ENCODE measurements at regions not wholly inside any gene's neighbourhood (a gene's known extent, or its start where the extent isn't known, plus 50 kb on each side); places are given as distances from the start of the nearest gene placed in this dataset.

GRCh38 chr2:134149904-134150303 is 104.0 kb upstream of the MGAT5 start:
- Histone ChIP-seq H3K9ac (ENCODE audit: low read length) (no peak overlapping the region), H3K4me1 (ENCODE audit: control insufficient read depth, insufficient read depth, low read length) (no peaks in the 10 kb centered on the region), H3K27me3 (replicated peaks; ENCODE audit: control insufficient read depth, insufficient read depth, low read length) (no peaks in the 10 kb centered on the region), H3K9me3 (ENCODE audit: control insufficient read depth, low read length) (no peaks in the 10 kb centered on the region), H3K4me3 (ENCODE audit: low read length) (no peak overlapping the region), H3K36me3 (ENCODE audit: control insufficient read depth, insufficient read depth, low read length, severe bottlenecking) (no peaks in the 10 kb centered on the region)
- DNase-seq (ENCODE audit: low read depth): no peak

- no peak for DNase-seq (ENCODE audit: low read depth)
- Histone ChIP-seq H3K4me1 (ENCODE audit: control insufficient read depth, insufficient read depth, low read length) (no peaks in the 10 kb centered on the region), H3K9me3 (ENCODE audit: control insufficient read depth, low read length) (no peaks in the 10 kb centered on the region), H3K27me3 (replicated peaks; ENCODE audit: control insufficient read depth, insufficient read depth, low read length) (no peaks in the 10 kb centered on the region), H3K4me3 (ENCODE audit: low read length) (no peak overlapping the region), H3K9ac (ENCODE audit: low read length) (no peak overlapping the region), H3K36me3 (ENCODE audit: control insufficient read depth, insufficient read depth, low read length, severe bottlenecking) (no peaks in the 10 kb centered on the region)
Measured at GRCh38 chr2:134150760-134151159, 103.1 kb upstream of the MGAT5 start.

DNA sequence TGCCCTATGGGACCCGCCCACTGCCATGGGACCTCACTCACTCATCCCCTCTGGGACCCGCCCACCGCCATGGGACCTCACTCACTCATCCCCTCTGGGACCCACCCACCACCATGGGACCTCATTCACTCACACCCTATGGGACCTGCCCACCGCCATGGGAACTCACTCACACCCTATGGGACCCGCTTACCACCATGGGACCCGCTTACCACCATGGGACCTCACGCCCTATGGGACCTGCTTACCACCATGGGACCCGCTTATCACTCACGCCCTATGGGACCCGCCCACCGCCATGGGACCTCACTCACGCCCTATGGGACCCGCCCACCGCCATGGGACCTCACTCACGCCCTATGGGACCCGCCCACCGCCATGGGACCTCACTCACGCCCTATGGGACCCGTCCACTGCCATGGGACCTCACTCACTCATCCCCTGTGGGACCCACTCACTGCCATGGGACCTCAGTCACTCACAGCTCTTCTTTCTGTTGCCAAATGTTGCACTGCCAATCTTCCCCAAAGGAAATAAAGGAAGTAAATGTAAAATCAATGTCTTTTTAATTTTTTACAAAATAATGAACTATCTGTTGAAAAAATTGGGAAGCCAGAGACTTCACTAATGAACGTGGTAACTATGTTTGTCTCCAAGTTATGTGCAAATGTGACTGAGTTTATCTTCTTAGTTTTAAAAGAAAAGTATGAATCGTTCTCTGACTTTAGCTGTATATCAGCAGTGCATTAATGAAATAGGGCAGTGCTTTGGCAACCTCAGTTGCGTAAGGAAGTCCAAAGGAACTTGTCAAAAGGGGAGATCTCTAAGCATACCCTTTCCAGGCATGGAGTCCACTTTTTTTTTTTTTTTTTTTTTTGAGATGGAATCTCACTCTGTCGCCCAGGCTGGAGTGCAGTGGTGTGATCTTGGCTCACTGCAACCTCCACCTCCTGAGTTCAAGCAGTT is 101.5 kb upstream of the MGAT5 start:
- Histone ChIP-seq H3K36me3 (ENCODE audit: control insufficient read depth, insufficient read depth, low read length, severe bottlenecking) (no peaks in the 10 kb centered on the region), H3K9me3 (ENCODE audit: control insufficient read depth, low read length) (no peaks in the 10 kb centered on the region), H3K4me3 (ENCODE audit: low read length) (no peak overlapping the region), H3K27me3 (replicated peaks; ENCODE audit: control insufficient read depth, insufficient read depth, low read length) (no peaks in the 10 kb centered on the region), H3K4me1 (ENCODE audit: control insufficient read depth, insufficient read depth, low read length) (no peaks in the 10 kb centered on the region), H3K9ac (ENCODE audit: low read length) (no peak overlapping the region)
- DNase-seq (ENCODE audit: low read depth): no peak

DNA sequence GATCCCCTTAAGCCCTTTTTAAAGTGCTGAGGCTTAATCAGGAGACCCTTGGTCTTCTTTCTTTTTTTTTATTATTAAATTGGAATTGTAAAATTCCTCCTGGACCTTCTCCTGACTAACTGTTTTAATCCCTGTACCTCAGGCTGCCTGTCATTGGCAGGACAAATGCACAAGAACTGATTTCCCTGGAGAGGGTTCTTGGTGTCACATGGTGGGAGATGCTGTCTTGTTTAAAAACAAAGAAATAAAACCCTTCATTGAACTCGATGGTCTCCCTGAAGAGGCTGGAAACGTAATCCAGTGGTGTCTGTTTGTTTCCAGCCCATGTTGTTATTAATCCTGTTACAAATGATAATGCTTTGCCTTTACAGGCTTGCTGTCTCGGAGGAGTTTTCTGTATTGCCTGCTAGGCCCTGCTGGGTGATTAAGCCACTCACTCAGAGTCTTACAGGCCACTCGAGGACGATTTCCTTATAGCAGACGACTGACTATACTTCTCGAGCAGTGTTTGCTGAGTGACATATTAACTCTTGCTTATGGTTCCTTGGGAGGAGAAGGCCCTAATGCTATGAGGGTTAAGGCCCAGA is 100.5 kb upstream of the MGAT5 start:
- Histone ChIP-seq H3K4me1 (ENCODE audit: control insufficient read depth, insufficient read depth, low read length) (no peaks in the 10 kb centered on the region), H3K27me3 (replicated peaks; ENCODE audit: control insufficient read depth, insufficient read depth, low read length) (no peaks in the 10 kb centered on the region), H3K9ac (ENCODE audit: low read length) (no peak overlapping the region), H3K4me3 (ENCODE audit: low read length) (no peak overlapping the region), H3K36me3 (ENCODE audit: control insufficient read depth, insufficient read depth, low read length, severe bottlenecking) (no peaks in the 10 kb centered on the region), H3K9me3 (ENCODE audit: control insufficient read depth, low read length) (no peaks in the 10 kb centered on the region)
- DNase-seq (ENCODE audit: low read depth): no peak

- Histone ChIP-seq H3K9ac (ENCODE audit: low read length) (no peak overlapping the region), H3K9me3 (ENCODE audit: control insufficient read depth, low read length) (no peaks in the 10 kb centered on the region), H3K27me3 (replicated peaks; ENCODE audit: control insufficient read depth, insufficient read depth, low read length) (no peaks in the 10 kb centered on the region), H3K36me3 (ENCODE audit: control insufficient read depth, insufficient read depth, low read length, severe bottlenecking) (no peaks in the 10 kb centered on the region), H3K4me1 (ENCODE audit: control insufficient read depth, insufficient read depth, low read length) (no peaks in the 10 kb centered on the region), H3K4me3 (ENCODE audit: low read length) (no peak overlapping the region)
- no peak for DNase-seq (ENCODE audit: low read depth)
Measured at GRCh38 chr2:134154246-134154645, 99.6 kb upstream of the MGAT5 start.

- Histone ChIP-seq H3K9me3 (ENCODE audit: control insufficient read depth, low read length) (no peaks in the 10 kb centered on the region), H3K4me1 (ENCODE audit: control insufficient read depth, insufficient read depth, low read length) (no peaks in the 10 kb centered on the region), H3K9ac (ENCODE audit: low read length) (no peak overlapping the region), H3K27me3 (replicated peaks; ENCODE audit: control insufficient read depth, insufficient read depth, low read length) (no peaks in the 10 kb centered on the region), H3K36me3 (ENCODE audit: control insufficient read depth, insufficient read depth, low read length, severe bottlenecking) (no peaks in the 10 kb centered on the region), H3K4me3 (ENCODE audit: low read length) (no peak overlapping the region)
- no peak for DNase-seq (ENCODE audit: low read depth)
Measured at GRCh38 chr2:134155134-134155533, 98.7 kb upstream of the MGAT5 start.

DNA sequence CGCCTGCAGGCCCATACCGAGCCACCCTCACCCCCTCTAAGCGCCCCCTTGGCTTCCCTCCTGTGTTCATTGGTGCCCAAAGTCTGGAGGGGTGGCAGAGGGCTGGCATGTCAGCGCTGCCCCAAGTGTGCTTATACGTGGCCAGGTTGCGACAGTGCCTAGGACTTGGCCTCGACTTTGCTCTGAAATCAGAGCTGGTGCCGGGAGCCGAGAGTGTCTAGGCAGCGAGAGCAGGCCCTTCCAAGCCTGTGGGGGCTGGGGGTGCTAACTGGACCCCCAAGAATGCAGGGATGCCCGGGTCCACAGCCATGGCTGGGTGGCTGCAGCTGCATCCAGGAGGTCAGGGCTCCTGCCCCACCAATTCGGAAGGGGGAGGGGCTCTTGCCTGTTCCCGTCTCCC is 95.6 kb upstream of the MGAT5 start:
- no peak for DNase-seq (ENCODE audit: low read depth)
- no peaks in the 10 kb centered on the region for H3K4me1 ChIP-seq (ENCODE audit: control insufficient read depth, insufficient read depth, low read length)
- H3K27me3 ChIP-seq (replicated peaks; ENCODE audit: control insufficient read depth, insufficient read depth, low read length): no peaks in the 10 kb centered on the region
- H3K9ac ChIP-seq (ENCODE audit: low read length): no peak overlapping the region
- no peaks in the 10 kb centered on the region for H3K36me3 ChIP-seq (ENCODE audit: control insufficient read depth, insufficient read depth, low read length, severe bottlenecking)
- no peak overlapping the region for H3K4me3 ChIP-seq (ENCODE audit: low read length)
- H3K9me3 ChIP-seq (ENCODE audit: control insufficient read depth, low read length): no peaks in the 10 kb centered on the region

DNA sequence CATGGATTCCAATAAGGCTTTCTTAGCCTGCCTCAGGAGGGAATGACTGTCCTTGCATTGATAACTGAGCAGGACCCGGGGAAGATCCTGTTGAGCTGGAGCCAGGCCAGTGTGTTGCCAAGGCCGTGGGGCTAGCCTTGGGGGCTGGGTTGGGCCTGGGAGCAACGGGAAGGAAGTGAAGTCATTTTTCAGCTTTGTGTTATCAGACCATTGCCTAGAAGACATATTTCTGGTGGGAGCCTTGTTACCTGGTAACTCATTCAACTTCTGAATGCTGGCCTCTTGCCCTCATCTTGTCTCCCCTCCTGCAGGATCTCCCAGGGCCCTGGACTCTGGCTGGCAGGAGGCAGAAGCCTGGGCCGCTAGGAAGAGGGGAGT is 92.7 kb upstream of the MGAT5 start:
- Histone ChIP-seq H3K36me3 (ENCODE audit: control insufficient read depth, insufficient read depth, low read length, severe bottlenecking) (no peaks in the 10 kb centered on the region), H3K4me3 (ENCODE audit: low read length) (no peak overlapping the region), H3K9me3 (ENCODE audit: control insufficient read depth, low read length) (no peaks in the 10 kb centered on the region), H3K9ac (ENCODE audit: low read length) (no peak overlapping the region), H3K27me3 (replicated peaks; ENCODE audit: control insufficient read depth, insufficient read depth, low read length) (no peaks in the 10 kb centered on the region), H3K4me1 (ENCODE audit: control insufficient read depth, insufficient read depth, low read length) (no peaks in the 10 kb centered on the region)
- no peak for DNase-seq (ENCODE audit: low read depth)

- Histone ChIP-seq H3K4me1 (ENCODE audit: control insufficient read depth, insufficient read depth, low read length) (no peaks in the 10 kb centered on the region), H3K9ac (ENCODE audit: low read length) (no peak overlapping the region), H3K4me3 (ENCODE audit: low read length) (no peak overlapping the region), H3K9me3 (ENCODE audit: control insufficient read depth, low read length) (no peaks in the 10 kb centered on the region), H3K36me3 (ENCODE audit: control insufficient read depth, insufficient read depth, low read length, severe bottlenecking) (no peaks in the 10 kb centered on the region), H3K27me3 (replicated peaks; ENCODE audit: control insufficient read depth, insufficient read depth, low read length) (no peaks in the 10 kb centered on the region)
- DNase-seq (ENCODE audit: low read depth): no peak
Measured at GRCh38 chr2:134163336-134163735, 90.5 kb upstream of the MGAT5 start.

- Histone ChIP-seq H3K4me1 (ENCODE audit: control insufficient read depth, insufficient read depth, low read length) (no peaks in the 10 kb centered on the region), H3K36me3 (ENCODE audit: control insufficient read depth, insufficient read depth, low read length, severe bottlenecking) (no peaks in the 10 kb centered on the region), H3K9me3 (ENCODE audit: control insufficient read depth, low read length) (no peaks in the 10 kb centered on the region), H3K27me3 (replicated peaks; ENCODE audit: control insufficient read depth, insufficient read depth, low read length) (no peaks in the 10 kb centered on the region), H3K9ac (ENCODE audit: low read length) (no peak overlapping the region), H3K4me3 (ENCODE audit: low read length) (no peak overlapping the region)
- DNase-seq (ENCODE audit: low read depth): no peak
Measured at GRCh38 chr2:134164306-134164705, 89.6 kb upstream of the MGAT5 start.

GRCh38 chr2:134167015-134167414 is 86.9 kb upstream of the MGAT5 start:
- H3K27me3 ChIP-seq (replicated peaks; ENCODE audit: control insufficient read depth, insufficient read depth, low read length): no peaks in the 10 kb centered on the region
- no peak overlapping the region for H3K9ac ChIP-seq (ENCODE audit: low read length)
- H3K4me1 ChIP-seq (ENCODE audit: control insufficient read depth, insufficient read depth, low read length): peaks cover 10% of the 10 kb centered on the region
- no peaks in the 10 kb centered on the region for H3K9me3 ChIP-seq (ENCODE audit: control insufficient read depth, low read length)
- no peak for DNase-seq (ENCODE audit: low read depth)
- no peaks in the 10 kb centered on the region for H3K36me3 ChIP-seq (ENCODE audit: control insufficient read depth, insufficient read depth, low read length, severe bottlenecking)
- no peak overlapping the region for H3K4me3 ChIP-seq (ENCODE audit: low read length)

Data from adipocyte (in vitro differentiated cells).